ENCODE measurements at regions not wholly inside any gene's neighbourhood (a gene's known extent, or its start where the extent isn't known, plus 50 kb on each side); places are given as distances from the start of the nearest gene placed in this dataset.

- TF ChIP-seq CTCF (IDR thresholded peaks at IDR 0.05; ENCODE audit: low read depth, low read length, poor library complexity, severe bottlenecking) (no peak), EZH2phosphoT487 (IDR thresholded peaks at IDR 0.05; ENCODE audit: borderline replicate concordance, low read length) (no peak)
Measured at GRCh38 chr11:106292526-106292925, 215.1 kb downstream of the AASDHPPT start.
